ENCODE measurements at regions not wholly inside any gene's neighbourhood (a gene's known extent, or its start where the extent isn't known, plus 50 kb on each side); places are given as distances from the start of the nearest gene placed in this dataset.

GRCh38 chr9:108496846-108497245 lies 358.9 kb downstream of the ACTL7B start:
- DNase-seq (ENCODE audit: low spot score) = peak; percentile 36

GRCh38 chr9:108489567-108489966 lies 366.2 kb downstream of the ACTL7B start:
- DNase-seq (ENCODE audit: low spot score) = no peak

- peak; percentile 39 for DNase-seq (ENCODE audit: low spot score)
Observed at GRCh38 chr9:108486831-108487230, 369.0 kb downstream of the ACTL7B start.

- no peak for DNase-seq (ENCODE audit: low spot score)
Observed at GRCh38 chr9:108484468-108484867, 371.3 kb downstream of the ACTL7B start.

- no peak for DNase-seq (ENCODE audit: low spot score)
Observed at GRCh38 chr9:108483676-108484075, 372.1 kb downstream of the ACTL7B start.

- DNase-seq (ENCODE audit: low spot score) = no peak
Observed at GRCh38 chr9:108479989-108480652, 375.7 kb downstream of the ACTL7B start.

DNA sequence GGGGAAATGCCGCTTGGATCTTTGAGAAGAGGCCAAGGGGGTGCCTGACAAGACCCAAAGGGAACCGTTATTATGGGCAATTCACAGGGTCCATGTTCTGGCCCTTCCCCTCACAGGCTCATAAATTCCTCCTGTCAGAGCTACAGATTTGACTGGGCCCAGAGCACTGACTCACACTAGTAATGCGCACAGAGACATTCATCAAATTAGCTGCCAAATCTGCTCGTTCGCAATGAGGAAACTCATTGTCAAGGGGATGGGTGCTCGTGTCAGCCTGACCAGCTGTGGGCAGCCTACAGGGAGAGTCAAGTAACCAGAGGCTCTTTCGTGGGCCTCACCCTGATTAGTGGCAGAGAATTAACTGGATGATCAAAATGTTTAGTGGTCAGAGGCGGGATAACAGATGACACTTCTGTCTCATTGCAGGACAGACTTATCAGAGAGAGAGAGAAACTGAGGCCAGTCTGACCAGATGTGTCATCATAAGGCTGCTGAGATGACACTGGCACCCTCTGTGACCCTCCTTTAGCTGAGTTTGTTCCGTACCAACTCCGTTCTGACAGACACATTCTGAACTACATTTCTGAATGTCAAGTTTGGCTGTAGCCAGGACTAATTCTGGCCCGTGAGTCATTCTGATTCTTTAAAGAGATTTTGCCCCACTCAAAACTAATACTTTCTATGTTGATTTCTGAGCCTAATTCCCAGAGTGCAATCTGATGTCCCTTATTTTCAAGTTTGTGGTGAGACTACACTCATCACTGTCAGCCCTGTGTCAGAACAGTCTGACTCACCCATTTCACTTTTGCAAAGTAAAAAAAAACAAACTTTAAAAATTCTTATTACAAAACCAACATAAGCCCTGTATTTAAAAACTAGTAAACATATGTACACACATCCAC lies 377.1 kb downstream of the ACTL7B start:
- DNase-seq (ENCODE audit: low spot score) = peak; percentile 60

DNA sequence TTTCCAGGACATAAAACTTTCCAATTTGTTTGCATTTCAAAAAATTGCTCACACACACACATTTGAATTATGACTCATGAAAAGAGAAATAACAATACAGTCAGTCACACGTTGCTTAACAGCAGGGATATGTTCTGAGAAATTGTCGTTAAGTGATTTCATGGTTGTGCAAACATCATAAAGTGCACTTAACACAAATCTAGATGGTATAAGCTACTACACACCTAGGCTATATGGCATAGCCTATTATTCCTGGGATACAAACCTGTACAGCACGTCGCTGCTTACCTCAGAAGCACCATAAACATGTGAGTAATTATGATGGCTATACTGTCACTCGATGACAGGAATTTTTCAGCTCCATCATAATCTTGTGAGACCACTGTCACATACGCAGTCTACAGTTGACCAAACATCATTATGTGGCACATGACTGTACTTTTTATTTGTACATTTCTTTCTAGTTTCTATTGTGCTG lies 378.2 kb downstream of the ACTL7B start:
- no peak for DNase-seq (ENCODE audit: low spot score)

DNA sequence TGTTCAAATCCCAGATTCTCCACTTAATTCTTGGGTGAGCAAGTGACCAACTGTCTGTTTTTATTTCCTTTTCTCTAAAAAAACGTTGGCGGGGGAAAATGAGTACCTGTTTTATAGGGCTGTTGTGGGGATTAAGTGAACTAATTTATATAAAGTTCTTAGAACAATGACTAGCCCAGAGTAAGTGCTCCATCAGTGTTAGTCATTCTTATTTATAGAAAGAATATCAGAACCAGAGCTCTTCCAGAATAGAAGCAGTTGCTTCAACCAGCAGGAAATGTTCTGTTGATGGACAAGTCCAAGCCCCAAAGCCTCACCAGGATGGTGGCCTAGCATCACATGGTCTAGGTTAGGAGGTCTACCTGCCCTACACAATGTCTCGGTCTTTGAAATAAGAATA lies 379.2 kb downstream of the ACTL7B start:
- no peak for DNase-seq (ENCODE audit: low spot score)

GRCh38 chr9:108475813-108476212 lies 380.0 kb downstream of the ACTL7B start:
- DNase-seq (ENCODE audit: low spot score) = no peak

DNA sequence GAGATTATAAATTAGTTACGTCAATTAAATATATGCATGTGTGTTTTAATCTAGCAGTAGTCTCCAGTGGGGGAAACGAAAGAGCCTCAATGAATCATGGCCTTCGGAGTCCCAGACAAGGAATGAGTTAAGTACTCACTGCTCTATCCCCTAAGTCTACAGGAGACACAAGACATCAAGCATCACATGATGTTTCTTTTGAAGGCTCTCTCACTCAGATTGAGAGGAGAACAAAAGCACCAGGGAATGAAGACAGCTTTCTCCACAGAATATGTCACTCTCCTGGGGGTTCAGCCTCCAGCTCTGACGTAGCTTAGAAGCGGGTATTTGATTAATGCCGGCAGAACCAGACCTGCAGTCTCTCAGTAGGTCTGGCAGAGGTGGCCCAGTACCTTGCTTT lies 381.4 kb downstream of the ACTL7B start:
- no peak for DNase-seq (ENCODE audit: low spot score)

- peak; percentile 16 for DNase-seq (ENCODE audit: low spot score)
Observed at GRCh38 chr9:108473209-108474112, 382.3 kb downstream of the ACTL7B start.

DNA sequence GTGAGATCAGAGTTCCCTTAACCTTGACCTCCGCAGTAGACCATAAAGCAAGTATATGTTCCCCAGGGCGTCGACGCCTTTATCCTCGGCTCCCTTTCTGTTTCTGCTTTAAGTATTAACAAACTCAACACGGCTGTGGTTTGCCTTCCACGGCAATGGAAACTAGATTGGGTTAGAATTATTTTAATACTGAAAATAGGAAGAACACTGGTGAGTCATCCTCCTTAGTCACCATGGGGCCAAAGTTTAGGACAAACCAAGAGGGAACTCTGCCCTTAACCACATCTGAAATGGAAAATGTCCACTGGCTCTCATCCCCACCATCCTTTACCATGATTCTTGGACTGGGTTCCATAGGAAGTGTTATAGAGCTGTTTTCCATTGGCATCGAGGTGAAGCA lies 386.1 kb downstream of the ACTL7B start:
- peak; percentile 29 for DNase-seq (ENCODE audit: low spot score)

DNA sequence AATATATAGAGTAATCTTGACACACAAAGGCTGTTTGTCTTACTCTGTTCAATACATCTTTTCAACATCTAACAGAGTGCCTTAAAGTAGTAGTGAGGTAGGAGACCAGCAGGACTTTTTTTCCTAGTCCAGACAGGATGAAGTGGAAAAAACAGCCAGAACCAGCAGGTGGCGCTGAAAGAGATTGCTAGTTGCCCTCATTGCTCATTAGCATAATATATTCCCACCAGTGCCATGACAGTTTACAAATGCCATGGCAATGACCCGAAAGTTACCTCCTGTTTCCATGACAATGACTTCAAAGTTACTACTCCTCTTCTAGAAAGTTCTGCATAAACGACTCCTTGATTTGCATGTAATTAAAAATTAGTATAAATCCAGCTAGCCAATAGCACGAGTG lies 387.4 kb downstream of the ACTL7B start:
- no peak for DNase-seq (ENCODE audit: low spot score)

GRCh38 chr9:108467653-108468324 lies 388.0 kb downstream of the ACTL7B start:
- DNase-seq (ENCODE audit: low spot score) = peak; percentile 16

DNA sequence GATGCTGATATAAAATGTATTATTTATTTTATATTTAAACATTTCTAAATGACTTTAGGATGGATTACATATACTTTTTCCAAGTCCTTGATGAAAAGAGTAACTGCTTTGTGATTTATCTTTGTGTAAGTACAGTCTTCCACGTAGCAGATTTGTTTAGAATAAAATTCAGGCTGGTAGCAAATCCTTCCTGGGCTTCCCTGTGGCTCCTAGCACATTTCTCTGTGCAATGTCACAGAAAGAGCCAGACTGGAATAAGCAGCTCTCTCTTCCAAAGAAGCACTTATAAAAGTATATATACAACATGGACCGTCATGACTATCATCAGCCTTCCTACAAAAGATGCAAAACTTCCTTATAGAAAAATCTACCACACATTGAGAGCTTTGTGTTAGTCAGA lies 388.6 kb downstream of the ACTL7B start:
- DNase-seq (ENCODE audit: low spot score) = no peak

DNA sequence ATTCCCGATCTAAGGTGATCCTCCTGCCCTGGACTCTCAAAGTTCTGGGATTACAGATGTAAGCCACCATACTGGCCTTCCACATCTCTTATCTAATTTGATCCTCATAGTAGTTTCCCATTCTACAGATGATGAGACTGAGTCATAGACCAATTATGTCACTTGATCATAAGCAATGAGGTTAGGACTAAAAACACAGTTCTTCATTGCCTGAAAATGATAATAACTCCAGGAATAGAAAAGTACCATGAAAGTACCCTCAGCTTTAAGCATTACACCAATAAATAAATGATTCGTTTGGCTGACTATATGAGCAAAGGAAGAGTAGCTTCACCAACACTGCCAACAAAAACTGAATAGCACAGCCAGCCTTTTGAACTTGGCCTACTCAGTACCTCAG lies 389.5 kb downstream of the ACTL7B start:
- DNase-seq (ENCODE audit: low spot score) = no peak

- no peak for DNase-seq (ENCODE audit: low spot score)
Observed at GRCh38 chr9:108463932-108464606, 391.7 kb downstream of the ACTL7B start.

GRCh38 chr9:108456903-108457302 lies 398.9 kb downstream of the ACTL7B start:
- no peak for DNase-seq (ENCODE audit: low spot score)

DNA sequence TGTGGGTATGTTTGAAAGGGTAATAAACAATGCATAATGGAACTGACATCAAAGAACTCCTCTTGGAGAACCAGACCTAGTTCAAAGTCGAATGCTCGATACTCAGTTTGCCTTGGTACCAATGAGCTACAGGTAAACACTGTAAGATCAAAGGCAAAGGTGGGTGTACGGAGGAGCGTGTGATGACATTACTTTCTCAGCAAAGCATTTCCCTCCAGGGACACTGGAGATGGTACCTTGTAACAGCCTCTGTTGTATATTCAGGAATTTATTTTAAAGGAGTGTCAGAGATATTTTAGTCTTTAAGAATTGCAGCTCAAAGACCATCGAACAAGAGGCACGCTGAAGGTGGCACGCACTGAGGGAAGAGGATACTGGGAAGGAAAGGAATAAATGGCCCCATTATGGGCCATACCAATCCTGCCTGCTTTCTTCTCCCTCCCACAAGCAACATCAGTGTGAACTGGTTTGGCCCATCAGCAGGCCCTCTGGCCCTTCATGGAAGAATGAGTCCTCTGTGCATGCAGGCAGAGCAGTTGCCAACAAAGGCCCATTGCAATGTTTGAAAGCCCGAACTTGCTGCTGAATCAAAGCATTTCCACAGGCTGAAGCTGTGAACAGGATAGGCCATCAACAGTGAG lies 410.2 kb downstream of the ACTL7B start:
- DNase-seq (ENCODE audit: low spot score) = no peak
